ENCODE measurements at regions not wholly inside any gene's neighbourhood (a gene's known extent, or its start where the extent isn't known, plus 50 kb on each side); places are given as distances from the start of the nearest gene placed in this dataset.

- no peak for ATAC-seq (ENCODE audit: insufficient number of reproducible peaks, low FRiP score, low read depth)
- no peaks in the 10 kb centered on the region for H3K36me3 ChIP-seq
- no peak overlapping the region for H3K27ac ChIP-seq
- H3K9me3 ChIP-seq = no peaks in the 10 kb centered on the region
- no peak for TF ChIP-seq CTCF (IDR thresholded peaks at IDR 0.05)
- no peak overlapping the region for H3K4me3 ChIP-seq
- H3K27me3 ChIP-seq (replicated peaks; ENCODE audit: insufficient read depth) = no peaks in the 10 kb centered on the region
- no peaks in the 10 kb centered on the region for H3K4me1 ChIP-seq (ENCODE audit: control insufficient read depth in 1 of 2, low read depth in 2 of 2)
- no peak for DNase-seq (ENCODE audit: low spot score)
Observed at GRCh38 chr3:139289860-139290524, 53.8 kb upstream of the MRPS22 start.

DNA sequence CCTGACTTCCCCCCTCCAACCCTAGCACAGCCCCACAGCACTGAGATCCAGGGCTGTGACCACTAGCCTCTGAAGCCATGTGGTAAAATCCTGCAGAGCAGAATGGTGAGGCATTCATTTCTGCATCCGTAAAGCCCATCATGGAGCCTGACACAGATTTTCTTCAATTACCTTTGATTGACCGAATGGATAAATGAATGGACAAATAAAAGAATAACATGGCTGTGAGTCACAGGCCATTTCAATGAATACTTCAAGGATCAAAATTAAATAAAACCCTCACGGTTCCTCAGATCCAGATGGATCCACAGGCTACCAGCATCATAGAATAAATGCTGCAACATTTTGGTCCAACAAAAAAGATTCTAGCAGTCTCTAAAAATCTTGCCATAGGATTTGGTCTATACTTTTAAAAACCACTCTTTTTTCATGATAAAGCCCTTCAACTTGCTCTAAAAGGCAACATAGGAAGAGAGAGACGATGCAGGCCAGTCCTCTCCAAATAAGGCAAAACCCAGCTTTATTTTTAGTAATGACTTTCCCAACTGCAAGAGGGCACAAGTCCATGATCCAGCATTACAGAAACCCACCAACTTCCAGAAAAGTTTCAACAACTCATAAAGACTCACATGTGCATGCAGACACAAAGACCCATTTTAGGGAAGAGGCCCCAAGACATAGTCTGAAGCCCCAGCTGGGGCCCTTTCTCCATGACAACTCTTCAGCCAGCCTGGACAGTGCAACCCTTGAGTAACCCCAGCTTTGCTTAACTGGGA, 52.4 kb upstream of the MRPS22 start:
- Histone ChIP-seq H3K27ac (no peak overlapping the region), H3K27me3 (replicated peaks; ENCODE audit: insufficient read depth) (no peaks in the 10 kb centered on the region), H3K36me3 (no peaks in the 10 kb centered on the region), H3K4me3 (no peak overlapping the region), H3K9me3 (no peaks in the 10 kb centered on the region), H3K4me1 (ENCODE audit: control insufficient read depth in 1 of 2, low read depth in 2 of 2) (no peaks in the 10 kb centered on the region)
- DNase-seq (ENCODE audit: low spot score) = no peak
- ATAC-seq (ENCODE audit: insufficient number of reproducible peaks, low FRiP score, low read depth) = no peak
- no peak for TF ChIP-seq CTCF (IDR thresholded peaks at IDR 0.05)

DNA sequence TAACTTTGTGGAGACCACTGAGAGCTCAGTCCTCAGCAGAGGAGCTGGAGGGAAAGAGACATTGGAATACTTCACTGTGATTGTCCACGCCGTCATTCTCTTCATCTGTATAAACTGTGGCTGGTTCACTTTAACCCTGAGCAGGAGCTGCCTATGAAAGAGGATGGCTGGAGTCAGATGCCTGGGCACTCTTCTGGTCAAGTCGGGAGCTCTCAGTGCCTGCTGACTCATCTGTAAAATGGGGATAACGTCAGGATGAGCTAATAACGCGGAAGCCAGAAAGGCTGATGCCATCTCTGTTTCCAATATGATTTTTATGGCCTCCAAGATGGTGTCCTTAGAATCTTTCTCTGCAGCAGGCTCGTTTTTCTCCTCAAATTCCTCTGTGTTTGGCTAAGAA, 51.6 kb upstream of the MRPS22 start:
- Histone ChIP-seq H3K4me3 (no peak overlapping the region), H3K4me1 (ENCODE audit: control insufficient read depth in 1 of 2, low read depth in 2 of 2) (no peaks in the 10 kb centered on the region), H3K36me3 (no peaks in the 10 kb centered on the region), H3K27ac (no peak overlapping the region), H3K27me3 (replicated peaks; ENCODE audit: insufficient read depth) (no peaks in the 10 kb centered on the region), H3K9me3 (no peaks in the 10 kb centered on the region)
- TF ChIP-seq CTCF (IDR thresholded peaks at IDR 0.05) = no peak
- DNase-seq (ENCODE audit: low spot score) = no peak
- ATAC-seq (ENCODE audit: insufficient number of reproducible peaks, low FRiP score, low read depth) = no peak

DNA sequence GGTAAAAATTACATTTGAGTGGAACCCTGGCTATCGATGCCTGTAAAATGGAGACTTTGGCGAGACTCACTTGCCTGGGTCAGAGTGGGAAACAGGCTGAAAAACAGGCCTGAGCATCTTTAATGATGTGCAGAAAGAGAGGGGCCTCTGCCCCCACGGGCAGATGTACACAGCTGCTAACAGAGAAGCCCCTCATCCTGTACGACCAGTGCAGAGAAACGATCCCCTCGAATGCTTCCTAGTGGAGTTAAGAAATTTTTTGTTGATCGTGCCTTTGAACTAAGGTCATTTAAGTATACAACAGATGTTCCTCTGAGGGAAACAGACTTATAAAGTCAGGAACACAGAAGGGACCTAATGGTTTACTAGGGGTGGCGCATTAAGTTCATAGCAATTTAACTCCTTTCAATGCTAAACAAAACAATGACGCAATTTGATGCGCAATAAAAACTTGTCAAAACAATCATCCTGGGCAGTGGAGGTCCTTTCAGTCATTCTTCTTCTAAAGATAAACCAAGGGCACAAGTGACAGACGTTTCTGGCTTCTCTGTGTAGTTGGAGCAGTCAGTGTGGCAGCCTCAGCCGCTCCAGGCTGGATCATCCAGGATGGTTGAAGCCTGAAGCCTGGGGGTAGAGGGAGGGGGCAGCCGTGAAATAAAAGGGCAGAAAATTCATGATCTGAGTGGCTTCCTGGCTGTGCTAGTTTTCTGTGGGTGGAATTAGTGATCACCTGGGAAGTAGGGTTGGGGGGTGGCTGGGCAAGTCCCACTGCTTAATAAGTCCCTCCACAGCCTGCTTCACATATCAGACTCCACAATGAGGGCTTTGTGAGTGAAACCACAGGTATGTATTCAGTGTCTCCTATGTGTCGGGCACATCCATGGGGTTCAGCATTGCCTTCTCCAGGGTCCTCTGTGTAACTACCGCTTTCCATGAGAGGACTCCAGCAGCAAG, 50.8 kb upstream of the MRPS22 start:
- ATAC-seq (ENCODE audit: insufficient number of reproducible peaks, low FRiP score, low read depth) (no peak), DNase-seq (ENCODE audit: low spot score) (no peak)
- no peak for TF ChIP-seq CTCF (IDR thresholded peaks at IDR 0.05)
- no peaks in the 10 kb centered on the region for H3K36me3 ChIP-seq
- H3K4me3 ChIP-seq = no peak overlapping the region
- H3K9me3 ChIP-seq = no peaks in the 10 kb centered on the region
- H3K27ac ChIP-seq = no peak overlapping the region
- no peaks in the 10 kb centered on the region for H3K27me3 ChIP-seq (replicated peaks; ENCODE audit: insufficient read depth)
- H3K4me1 ChIP-seq (ENCODE audit: control insufficient read depth in 1 of 2, low read depth in 2 of 2) = no peaks in the 10 kb centered on the region

GRCh38 chr3:139293665-139294023, 50.2 kb upstream of the MRPS22 start:
- no peak for TF ChIP-seq CTCF (IDR thresholded peaks at IDR 0.05)
- no peaks in the 10 kb centered on the region for H3K4me1 ChIP-seq (ENCODE audit: control insufficient read depth in 1 of 2, low read depth in 2 of 2)
- no peak overlapping the region for H3K27ac ChIP-seq
- no peaks in the 10 kb centered on the region for H3K36me3 ChIP-seq
- no peaks in the 10 kb centered on the region for H3K9me3 ChIP-seq
- no peak for ATAC-seq (ENCODE audit: insufficient number of reproducible peaks, low FRiP score, low read depth)
- H3K4me3 ChIP-seq = no peak overlapping the region
- DNase-seq (ENCODE audit: low spot score) = no peak
- no peaks in the 10 kb centered on the region for H3K27me3 ChIP-seq (replicated peaks; ENCODE audit: insufficient read depth)
